GM06990 (cell line): ENCODE measurements at regions not wholly inside any gene's neighbourhood (a gene's known extent, or its start where the extent isn't known, plus 50 kb on each side); places are given as distances from the start of the nearest gene placed in this dataset.

ENCODE experiments used
- DNase-seq: peaks from one replicate; pipeline ENCODE4 v3.0.0-alpha.2; 2011; ENCODE audit not compliant: insufficient read length; ENCODE audit errors: extremely low read depth
- H3K27me3 ChIP-seq: replicated peaks from 2 replicates; pipeline ENCODE4 v1.6.0; 2011; ENCODE audit warnings: low read length; ENCODE audit not compliant: control insufficient read depth, insufficient read depth
- H3K36me3 ChIP-seq: 2 replicates; pipeline ENCODE4 v1.5.1; 2011; ENCODE audit warnings: low read length; ENCODE audit not compliant: control insufficient read depth, insufficient read depth
- H3K4me3 ChIP-seq: replicated peaks from 2 replicates; pipeline ENCODE4 v1.5.1; 2011; ENCODE audit warnings: low read depth, mild to moderate bottlenecking, control low read depth, low read length
- TF ChIP-seq, protein P1 (sequence below): IDR thresholded peaks from 2 replicates; pipeline ENCODE4 v1.5.1; 2011; ENCODE audit warnings: low read length, control low read depth, mild to moderate bottlenecking, inconsistent platforms; ENCODE audit not compliant: insufficient read depth, poor library complexity, severe bottlenecking

DNA sequence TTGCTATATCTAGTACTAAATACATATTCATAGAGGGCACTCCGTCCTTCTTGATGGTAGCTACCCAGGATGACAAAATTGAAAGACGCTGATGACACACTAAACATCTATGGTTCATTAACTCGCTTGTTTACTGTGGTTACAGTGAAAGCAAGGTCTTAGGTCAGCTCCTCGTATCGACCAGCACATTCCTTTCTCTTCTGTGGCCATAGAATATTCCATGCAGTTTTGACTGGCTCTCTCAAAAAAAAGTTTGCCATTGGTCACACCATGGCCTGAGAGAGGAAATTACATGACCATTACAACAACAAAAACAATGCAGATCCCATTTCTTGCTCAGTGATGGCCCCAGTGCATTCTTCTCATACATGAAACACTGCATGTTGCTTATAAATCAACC, 411.4 kb upstream of the SOX5 start:
- Histone ChIP-seq H3K4me3 (no peak overlapping the region), H3K27me3 (no peaks in the 10 kb centered on the region; the same call in 1 of the 2 replicates), H3K36me3 (no peaks in the 10 kb centered on the region)
- DNase-seq = no peak
- TF ChIP-seq, protein P1, sequence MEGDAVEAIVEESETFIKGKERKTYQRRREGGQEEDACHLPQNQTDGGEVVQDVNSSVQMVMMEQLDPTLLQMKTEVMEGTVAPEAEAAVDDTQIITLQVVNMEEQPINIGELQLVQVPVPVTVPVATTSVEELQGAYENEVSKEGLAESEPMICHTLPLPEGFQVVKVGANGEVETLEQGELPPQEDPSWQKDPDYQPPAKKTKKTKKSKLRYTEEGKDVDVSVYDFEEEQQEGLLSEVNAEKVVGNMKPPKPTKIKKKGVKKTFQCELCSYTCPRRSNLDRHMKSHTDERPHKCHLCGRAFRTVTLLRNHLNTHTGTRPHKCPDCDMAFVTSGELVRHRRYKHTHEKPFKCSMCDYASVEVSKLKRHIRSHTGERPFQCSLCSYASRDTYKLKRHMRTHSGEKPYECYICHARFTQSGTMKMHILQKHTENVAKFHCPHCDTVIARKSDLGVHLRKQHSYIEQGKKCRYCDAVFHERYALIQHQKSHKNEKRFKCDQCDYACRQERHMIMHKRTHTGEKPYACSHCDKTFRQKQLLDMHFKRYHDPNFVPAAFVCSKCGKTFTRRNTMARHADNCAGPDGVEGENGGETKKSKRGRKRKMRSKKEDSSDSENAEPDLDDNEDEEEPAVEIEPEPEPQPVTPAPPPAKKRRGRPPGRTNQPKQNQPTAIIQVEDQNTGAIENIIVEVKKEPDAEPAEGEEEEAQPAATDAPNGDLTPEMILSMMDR = no peak

DNA sequence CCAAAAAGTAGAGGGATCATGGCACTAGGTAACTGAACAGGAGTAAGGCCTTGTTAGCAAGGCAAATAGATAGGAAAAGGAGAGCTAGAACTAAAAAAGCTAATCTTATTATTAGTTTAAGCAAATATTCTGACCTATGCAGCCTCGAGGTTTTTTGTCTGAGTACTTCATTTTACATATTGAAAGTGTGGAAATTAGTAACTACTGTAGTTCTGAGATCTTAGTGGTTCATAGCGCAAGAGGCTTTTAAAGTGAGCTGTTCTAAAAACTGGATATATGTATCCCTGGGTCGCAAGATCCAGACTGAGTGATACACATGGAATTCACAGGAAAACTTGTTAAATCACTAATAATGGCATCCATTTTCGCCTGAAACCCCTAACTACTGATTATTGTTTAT, 411.0 kb upstream of the SOX5 start:
- TF ChIP-seq, protein P1 = no peak
- H3K4me3 ChIP-seq = no peak overlapping the region

DNA sequence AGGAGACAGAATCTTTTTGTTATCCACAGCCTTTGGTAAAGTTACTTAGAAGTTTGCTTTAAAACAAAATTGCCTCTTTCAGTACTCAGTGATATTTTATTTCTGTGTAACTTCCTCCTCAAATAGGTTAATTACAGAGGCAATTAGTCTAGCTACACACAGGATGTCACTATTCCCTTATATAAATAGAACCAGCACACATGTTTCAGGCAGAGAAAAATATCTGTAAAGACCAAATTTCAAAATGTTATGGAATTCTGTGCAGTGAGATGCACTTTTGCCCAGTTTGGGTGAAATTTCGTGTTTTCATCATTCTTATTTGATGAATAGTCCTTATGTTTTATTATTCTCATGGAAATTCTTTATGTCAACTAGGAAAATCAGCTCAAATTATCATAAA, 410.6 kb upstream of the SOX5 start:
- Histone ChIP-seq H3K4me3 (no peak overlapping the region), H3K27me3 (no peaks in the 10 kb centered on the region; the same call in 1 of the 2 replicates), H3K36me3 (no peaks in the 10 kb centered on the region)
- TF ChIP-seq, protein P1 = no peak
- DNase-seq = no peak

More for the DNA sequence above, 411.0 kb upstream of the SOX5 start:
- no peak for DNase-seq
- H3K36me3 ChIP-seq = no peaks in the 10 kb centered on the region
- no peaks in the 10 kb centered on the region; the same call in 1 of the 2 replicates for H3K27me3 ChIP-seq

DNA sequence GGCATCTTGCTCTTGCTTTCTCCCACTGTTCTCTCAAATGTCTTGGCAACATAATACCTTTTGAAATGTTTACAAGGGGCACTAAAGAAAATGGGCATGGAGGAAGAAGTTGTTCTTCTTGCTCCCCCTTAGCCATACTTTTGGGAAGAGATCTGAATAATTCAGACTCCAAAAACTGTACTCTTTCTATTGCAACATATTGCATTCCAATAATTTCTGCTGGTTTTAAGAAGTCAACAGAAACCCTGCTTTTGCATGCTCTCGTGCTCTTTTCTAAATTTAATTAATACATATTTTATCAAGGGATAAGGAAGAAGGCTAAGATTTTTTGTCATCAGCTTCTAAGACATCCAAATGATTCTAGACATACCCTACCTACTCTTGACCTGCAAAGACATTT, 409.9 kb upstream of the SOX5 start:
- TF ChIP-seq, protein P1 = no peak
- DNase-seq = no peak

DNA sequence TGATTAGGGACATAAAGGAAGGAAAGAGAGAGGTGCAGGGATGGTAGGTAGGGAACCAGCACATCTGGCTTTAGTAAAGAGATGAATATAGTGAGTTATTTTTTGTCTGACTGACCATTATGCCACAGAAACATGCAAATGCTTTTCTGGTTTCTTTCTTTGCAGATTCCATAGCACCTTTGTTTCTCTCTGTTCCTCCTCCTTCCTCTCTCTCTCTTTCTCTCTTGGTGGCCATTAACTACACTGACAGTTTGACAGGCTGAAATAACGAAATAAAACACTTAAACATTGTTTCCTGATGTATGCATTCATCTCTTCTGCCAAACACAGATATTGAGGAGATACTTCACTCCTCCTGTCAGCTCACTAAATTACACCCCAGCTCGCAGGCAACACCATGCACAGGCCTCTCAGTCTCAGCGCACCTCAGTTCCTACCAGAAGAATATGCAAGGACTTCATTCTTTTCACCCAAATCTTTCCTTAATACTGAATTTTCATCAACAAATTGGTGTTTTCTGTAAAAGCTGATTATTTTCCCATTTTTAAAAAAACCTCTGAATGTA, 406.9 kb upstream of the SOX5 start:
- no peak for DNase-seq
- TF ChIP-seq, protein P1 = no peak
- H3K36me3 ChIP-seq = no peaks in the 10 kb centered on the region
- no peak overlapping the region for H3K4me3 ChIP-seq
- no peaks in the 10 kb centered on the region; the same call in 1 of the 2 replicates for H3K27me3 ChIP-seq

More for the DNA sequence above, 409.9 kb upstream of the SOX5 start:
- Histone ChIP-seq H3K27me3 (no peaks in the 10 kb centered on the region; the same call in 1 of the 2 replicates), H3K4me3 (no peak overlapping the region), H3K36me3 (no peaks in the 10 kb centered on the region)

DNA sequence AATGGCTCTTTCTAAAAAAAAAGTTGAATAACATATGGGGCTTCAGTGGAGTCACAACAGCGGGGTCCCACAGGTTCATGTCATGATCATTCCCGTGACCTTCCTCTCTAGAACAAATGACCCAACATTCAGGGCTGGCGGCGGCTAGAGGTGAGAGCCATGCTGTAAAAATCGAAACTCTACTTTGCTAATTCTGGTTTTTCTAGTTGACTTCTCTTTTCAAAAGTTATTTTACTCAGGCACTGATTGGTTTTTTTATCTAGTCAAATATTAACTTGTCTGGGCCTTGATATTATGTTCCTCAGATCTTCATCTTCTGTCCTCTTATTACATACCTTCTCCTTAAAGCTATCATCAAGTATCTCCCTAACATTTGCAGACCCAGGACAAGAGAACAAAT, 402.9 kb upstream of the SOX5 start:
- TF ChIP-seq, protein P1 = no peak
- H3K4me3 ChIP-seq = no peak overlapping the region
- no peak for DNase-seq
- H3K36me3 ChIP-seq = no peaks in the 10 kb centered on the region
- H3K27me3 ChIP-seq = no peaks in the 10 kb centered on the region; the same call in 1 of the 2 replicates
